Suppressor macrophage treated with lipopolysaccharide for 4 hours (primary cell): ENCODE measurements at regions not wholly inside any gene's neighbourhood (a gene's known extent, or its start where the extent isn't known, plus 50 kb on each side); places are given as distances from the start of the nearest gene placed in this dataset.
A peak's percentile ranks its signal among the peaks of the same experiment; 100 is the strongest.

ENCODE experiments used
- DNase-seq: peaks from one replicate; pipeline ENCODE4 v3.0.0-alpha.2; 2020

DNA sequence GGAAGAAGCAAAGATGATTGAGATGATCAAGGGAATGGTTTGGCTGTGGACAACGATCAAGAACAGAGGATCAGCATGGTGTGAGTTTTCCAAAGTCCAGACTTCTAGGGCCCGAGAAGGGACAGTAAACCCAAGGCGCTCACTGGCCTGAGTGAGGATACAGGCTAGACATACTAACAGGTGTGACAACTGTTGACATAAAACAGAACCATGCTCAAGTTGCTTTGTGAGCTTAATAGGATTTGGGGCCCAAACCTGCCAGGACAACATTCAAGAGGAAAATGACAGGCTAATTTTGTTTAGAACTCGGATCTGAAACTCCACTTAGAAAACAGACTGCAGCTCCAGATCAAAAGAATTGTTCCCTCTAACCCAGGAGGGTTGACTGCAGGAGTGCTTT is 68.1 kb upstream of the ACKR3 start:
- DNase-seq, result no peak

DNA sequence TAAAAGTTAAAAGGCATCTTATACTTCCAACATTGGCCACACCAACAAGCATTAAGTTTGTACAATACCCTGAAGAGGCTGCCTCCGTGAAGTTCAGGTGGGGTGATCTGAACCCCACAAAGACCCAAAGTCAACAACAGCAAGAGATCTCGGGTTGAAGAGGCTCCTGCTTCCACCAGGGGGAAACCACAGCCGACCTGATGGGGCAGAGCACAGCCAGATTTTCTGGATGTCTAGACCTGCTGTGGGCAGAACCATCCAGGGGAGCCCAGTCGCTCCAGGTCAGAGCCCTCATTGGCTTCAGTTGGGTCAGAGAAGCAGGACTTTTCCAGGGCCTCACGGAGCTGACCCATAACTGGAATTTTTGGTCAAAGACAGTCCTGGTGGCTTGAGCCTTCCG is 66.5 kb upstream of the ACKR3 start:
- DNase-seq, result no peak

DNA sequence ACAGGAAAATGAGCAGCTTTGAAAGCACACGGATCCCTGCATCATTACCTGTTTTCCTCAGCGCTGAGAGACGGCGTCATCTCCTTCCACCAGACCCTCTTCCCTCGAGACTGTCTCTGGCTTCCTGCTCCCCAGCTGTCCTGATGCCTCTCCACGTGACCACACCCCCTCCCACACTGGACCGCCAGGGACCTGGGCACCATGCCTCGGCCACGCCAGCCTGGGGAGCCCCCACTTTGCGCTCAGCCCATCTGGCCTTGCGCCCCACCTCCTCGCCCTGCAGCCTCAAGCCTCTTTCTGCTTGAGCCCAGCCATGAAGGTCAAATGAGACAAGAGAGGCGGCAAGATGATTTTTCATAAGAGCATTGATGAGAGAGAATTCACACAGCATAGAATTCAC is 66.0 kb upstream of the ACKR3 start:
- no peak for DNase-seq

DNA sequence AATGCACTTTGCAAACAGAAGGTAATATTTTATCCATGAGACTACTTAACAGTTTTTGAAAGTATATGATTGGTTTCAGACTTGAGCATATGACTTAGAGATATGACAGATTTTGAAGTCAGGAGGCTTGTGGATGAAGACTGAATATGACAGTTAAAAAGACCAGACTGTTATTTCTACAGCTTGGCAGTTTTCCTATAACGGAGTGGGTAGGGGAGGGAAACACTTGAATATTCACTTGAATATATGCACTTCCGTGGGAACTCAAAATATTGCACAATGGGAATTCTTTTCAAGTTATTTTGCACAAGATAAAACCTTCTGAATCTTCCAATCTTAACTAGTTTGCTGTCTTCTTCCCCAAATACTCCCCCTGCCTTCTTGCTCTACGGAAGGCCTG is 64.6 kb upstream of the ACKR3 start:
- no peak for DNase-seq

DNA sequence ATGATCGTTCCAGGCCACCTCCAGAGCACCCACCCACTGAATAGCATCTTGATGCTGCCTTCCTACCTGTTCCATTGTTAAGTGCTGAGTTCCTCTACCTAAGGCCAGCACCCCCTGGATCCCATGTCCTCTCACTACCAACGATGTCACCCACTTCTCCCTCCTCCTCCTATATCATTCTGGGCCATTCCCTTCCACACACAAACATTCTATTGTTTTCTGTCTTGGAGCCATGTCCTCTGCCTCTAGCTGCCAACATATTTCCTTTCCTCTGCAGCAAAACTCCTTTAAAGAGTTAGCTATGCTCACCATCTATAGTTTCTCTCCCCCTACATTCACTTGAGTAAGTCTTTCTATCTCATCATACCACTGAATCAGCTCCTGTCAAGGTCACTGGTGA is 64.0 kb upstream of the ACKR3 start:
- no peak for DNase-seq

DNA sequence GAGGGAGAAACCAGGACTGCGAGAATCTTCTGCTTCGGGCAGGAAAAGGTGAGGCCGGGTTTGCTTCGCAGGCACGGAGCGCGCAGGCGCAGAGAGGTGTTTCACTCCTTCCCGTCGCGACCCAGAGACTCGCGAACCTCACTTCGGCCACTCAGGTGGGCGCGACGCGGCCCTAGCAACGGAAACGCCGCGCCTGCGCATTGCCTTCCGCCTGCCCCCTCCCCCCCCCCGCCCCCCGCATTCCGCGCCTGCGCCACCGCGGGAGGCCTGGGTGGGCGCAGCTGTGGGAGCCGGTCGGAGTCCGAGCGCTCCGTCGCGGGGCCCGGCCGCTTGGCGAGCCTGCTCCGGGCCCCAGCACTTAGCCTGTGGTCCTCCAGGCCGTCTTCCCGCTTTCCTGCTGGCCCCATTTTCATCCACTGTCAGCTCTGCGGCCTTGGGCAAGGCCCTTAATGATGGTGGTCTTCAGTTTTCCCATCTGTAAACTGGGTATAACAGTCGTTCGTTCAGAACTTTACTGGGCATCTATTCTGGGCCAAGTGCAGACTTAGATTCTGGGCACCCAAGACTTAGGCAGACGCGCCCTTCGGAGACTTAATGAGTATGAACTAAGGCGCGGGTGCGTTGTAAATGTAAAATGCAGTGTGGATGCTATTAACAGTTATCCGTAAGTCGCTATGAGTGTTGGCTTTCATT is 62.1 kb upstream of the ACKR3 start:
- DNase-seq, result no peak

DNA sequence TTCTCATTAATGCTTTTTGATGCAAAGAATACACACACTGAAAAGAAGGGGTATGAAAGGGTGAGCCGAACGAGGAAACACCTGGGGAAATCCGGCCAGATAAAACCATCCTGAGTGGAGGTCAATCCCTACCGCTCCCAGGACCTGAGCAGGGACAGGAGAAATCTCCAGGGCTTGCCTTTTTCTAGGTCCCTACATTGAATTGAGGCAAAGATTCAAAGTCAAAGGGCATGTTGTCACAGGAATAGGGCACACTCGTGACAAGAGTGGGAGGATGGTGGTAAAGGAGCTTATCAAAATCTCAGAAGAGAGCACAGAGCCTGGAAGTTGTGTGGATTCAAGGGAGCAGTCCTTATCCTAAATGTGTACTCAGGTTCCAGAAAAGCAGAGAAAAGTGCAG is 61.2 kb upstream of the ACKR3 start:
- no peak for DNase-seq

DNA sequence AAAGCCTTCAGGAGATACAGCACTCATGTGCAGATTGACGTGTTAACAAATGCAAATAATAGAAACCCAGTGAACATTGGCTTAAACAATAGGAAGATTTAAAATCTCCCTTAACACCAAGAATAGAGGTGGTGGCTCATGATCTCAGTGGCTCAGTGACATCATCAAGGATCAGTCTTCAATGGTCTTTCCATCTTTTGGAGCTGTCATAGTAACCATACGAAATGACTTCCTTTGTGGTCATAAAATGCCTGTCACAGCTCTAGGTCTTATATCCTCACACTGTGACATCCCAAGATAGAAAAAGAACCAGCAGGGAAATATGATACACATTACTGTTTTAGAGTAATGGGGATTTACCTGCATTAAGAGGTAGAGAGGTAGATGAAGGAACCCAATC is 59.6 kb upstream of the ACKR3 start:
- DNase-seq, result no peak

DNA sequence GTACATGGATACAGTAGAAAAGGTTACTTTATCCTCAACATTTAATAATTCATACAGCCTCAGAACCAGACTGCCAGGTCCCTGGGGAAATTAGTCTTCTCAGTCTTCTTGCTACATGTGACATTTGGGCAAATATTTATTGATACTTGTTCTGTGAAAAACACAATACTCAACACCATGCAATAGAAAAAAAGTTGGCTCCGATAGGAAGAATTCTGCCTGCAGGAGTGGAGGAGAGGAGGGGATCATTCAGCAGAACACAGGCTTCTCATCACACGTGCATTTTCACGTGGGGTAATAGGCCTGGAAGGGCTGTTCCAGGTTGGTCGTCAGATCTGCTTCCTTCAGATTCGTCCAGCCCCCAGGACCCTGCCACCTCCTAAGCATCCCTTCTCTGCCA is 58.4 kb upstream of the ACKR3 start:
- DNase-seq, result no peak

DNA sequence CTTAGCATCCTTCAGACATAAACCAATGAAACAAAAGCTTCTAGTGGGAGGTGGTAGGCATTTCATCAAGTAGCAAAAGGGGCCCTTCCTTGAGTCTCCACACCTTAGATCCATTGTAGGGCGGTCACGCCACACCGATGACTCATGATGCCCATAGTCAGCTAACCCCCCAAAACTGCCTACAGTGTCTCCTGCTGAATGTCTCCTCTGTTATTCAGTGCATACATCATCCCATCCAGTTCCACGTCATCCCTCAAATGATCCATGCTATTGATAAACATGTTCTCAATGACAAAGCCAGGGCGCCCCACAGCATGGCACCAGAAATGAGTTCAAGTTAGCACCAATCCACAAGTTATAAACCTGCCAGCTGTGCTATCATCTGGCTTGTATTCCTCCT is 57.4 kb upstream of the ACKR3 start:
- no peak for DNase-seq

DNA sequence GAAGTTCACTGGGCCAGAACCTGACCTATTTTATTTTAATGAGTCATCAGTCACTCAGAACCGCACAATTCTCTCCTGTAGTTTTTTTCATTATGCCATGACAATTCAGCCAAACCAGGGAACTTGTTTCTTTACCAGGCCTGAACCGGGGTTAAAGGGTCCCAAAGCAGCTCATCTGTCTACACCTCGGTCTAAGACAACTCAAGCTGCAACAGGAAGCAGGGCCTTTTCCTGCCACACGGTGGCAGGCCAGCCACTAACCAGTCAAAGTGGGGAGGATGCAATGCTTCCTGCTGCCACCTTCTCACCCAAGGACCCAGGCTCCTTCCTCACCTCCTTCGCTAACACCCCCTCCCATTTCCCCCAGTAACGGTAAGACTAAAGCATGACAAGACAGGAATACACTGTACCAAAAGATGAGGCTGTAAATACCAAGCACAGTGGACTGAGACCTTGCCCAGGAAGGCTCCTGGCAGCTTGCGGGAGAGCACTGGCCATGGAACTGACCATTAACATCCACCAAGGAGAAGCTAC is 56.7 kb upstream of the ACKR3 start:
- peak; percentile 65 for DNase-seq

DNA sequence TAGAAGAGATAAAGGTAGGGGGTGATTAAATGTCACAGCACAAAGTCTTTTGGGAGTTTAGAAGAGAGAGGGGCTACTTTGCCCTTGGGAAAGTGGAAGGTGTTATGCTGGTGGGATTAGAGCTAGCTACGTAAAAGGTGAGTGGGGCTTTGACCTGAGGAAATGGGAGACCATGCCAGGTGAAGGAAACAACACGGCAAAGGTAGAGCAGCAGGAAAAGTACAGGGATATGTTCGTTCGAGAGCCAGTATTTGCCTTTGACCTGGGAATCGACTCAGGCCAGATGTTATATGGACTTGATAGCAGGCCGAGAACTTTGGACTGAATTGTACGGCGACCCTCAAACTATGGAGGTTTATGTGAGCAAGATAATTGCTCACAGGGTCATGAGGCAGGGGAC is 55.7 kb upstream of the ACKR3 start:
- no peak for DNase-seq

DNA sequence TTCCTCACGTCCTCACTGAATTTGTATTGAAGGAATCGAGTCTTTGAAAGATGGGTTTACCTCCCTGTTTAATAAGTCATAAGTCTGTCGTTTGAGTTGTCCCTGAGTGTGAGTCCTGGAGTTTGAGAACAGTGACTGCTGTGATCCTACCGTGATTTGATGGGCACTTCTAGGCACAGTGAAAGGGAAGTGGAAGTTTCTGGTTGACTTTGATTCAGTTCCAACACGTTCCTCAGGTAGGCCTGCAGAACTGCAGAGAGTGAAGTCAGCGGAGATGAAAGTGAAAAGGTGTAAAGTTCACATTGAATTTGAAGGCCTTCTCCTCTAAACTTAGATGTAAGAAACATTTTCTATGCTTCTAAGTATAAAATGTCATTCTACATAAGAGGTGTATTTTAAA is 52.9 kb upstream of the ACKR3 start:
- DNase-seq, result no peak

DNA sequence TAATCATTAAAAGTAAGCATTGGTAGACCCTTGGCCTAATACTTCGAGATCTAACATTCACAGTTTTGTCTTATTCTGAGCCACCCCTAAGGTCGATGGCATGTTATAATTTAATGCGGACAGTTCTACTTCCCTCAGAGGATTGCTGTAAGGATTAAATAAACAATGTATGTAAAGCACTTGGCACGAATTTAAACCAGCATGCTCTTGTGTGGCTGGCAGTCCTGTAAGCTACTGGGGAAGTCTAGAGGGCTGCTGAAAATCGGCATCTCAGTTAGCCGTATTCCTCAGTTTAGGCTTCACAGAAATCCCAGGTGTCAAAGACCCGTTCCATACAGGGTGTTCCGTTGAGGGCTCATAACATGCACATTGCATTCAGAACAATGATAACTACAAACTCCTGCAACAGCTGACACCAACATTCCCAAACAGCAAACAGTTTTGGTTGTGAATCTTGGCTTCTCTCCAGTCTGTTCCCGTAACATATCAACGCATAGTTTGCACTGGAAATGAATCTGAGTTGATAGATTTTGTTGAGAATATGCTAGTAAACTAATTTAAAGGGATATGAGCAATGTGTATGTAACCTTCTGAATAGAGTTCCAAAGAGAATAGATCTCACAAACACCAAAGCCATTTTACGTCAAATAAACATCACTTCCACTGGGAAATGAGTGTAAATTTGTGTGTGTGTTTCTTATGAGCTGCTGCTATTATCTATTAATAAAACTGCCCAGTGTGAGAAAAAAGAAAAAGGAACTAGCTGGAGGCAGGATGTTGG is 52.2 kb upstream of the ACKR3 start:
- DNase-seq, result no peak
